ENCODE measurements at regions not wholly inside any gene's neighbourhood (a gene's known extent, or its start where the extent isn't known, plus 50 kb on each side); places are given as distances from the start of the nearest gene placed in this dataset.

- peaks cover 9% of the 10 kb centered on the region for H3K27me3 Mint-ChIP-seq
- intact Hi-C loops (cut with micrococcal nuclease), result no loop called here
- ATAC-seq (no peak), DNase-seq (no peak)
- H3K4me1 Mint-ChIP-seq (ENCODE audit: low read depth), result no peaks in the 10 kb centered on the region
- CTCF ChIA-PET, result no interaction called here
- POLR2A ChIA-PET, result no interaction called here
- H3K27ac Mint-ChIP-seq, result no peak overlapping the region
- H3K36me3 Mint-ChIP-seq (ENCODE audit: low read depth), result no peaks in the 10 kb centered on the region
- no peak overlapping the region for H3K4me3 Mint-ChIP-seq
- H3K9me3 Mint-ChIP-seq, result no peaks in the 10 kb centered on the region
- TF ChIP-seq, protein P1, sequence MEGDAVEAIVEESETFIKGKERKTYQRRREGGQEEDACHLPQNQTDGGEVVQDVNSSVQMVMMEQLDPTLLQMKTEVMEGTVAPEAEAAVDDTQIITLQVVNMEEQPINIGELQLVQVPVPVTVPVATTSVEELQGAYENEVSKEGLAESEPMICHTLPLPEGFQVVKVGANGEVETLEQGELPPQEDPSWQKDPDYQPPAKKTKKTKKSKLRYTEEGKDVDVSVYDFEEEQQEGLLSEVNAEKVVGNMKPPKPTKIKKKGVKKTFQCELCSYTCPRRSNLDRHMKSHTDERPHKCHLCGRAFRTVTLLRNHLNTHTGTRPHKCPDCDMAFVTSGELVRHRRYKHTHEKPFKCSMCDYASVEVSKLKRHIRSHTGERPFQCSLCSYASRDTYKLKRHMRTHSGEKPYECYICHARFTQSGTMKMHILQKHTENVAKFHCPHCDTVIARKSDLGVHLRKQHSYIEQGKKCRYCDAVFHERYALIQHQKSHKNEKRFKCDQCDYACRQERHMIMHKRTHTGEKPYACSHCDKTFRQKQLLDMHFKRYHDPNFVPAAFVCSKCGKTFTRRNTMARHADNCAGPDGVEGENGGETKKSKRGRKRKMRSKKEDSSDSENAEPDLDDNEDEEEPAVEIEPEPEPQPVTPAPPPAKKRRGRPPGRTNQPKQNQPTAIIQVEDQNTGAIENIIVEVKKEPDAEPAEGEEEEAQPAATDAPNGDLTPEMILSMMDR (IDR thresholded peaks at IDR 0.05), result no peak
These were observed 318.6 kb upstream of the POU3F1 start for GRCh38 chr1:38365242-38365641.

DNA sequence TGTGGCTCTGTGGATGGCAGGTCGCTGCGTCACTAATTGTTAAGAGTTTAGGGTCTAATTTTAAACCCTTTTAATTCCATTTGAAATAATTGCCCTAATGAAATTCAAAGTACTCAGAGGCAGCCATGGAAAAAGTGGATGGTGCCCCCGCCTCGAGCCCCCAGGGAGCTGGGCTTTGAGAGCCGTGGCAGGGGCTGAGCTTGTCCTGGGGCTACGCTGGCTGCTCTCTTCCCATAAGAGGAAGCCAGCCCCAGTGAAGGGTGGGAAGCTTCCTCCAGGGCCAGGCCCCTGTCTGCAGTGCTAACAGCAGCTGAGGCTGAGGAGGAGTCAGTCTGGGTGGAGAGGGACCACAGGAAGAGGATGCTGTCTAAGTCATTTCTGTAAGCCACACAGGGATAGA, 315.0 kb upstream of the POU3F1 start:
- CTCF ChIA-PET, result no interaction called here
- no peaks in the 10 kb centered on the region for H3K9me3 Mint-ChIP-seq
- H3K27me3 Mint-ChIP-seq, result peaks cover 6% of the 10 kb centered on the region
- TF ChIP-seq, protein P1 (IDR thresholded peaks at IDR 0.05), result no peak
- intact Hi-C loops (cut with micrococcal nuclease), result no loop called here
- ATAC-seq (no peak), DNase-seq (no peak)
- no peaks in the 10 kb centered on the region for H3K4me1 Mint-ChIP-seq (ENCODE audit: low read depth)
- H3K4me3 Mint-ChIP-seq, result no peak overlapping the region
- no peaks in the 10 kb centered on the region for H3K36me3 Mint-ChIP-seq (ENCODE audit: low read depth)
- POLR2A ChIA-PET, result no interaction called here
- no peak overlapping the region for H3K27ac Mint-ChIP-seq

- DNase-seq, result no peak
- Mint-ChIP-seq H3K4me1 (ENCODE audit: low read depth) (no peaks in the 10 kb centered on the region), H3K36me3 (ENCODE audit: low read depth) (no peaks in the 10 kb centered on the region), H3K27me3 (peaks cover 6% of the 10 kb centered on the region), H3K27ac (no peak overlapping the region), H3K4me3 (no peak overlapping the region), H3K9me3 (no peaks in the 10 kb centered on the region)
- CTCF ChIA-PET, result no interaction called here
- POLR2A ChIA-PET, result no interaction called here
- ATAC-seq, result no peak
- TF ChIP-seq, protein P1 (IDR thresholded peaks at IDR 0.05), result no peak
- intact Hi-C loops (cut with micrococcal nuclease), result no loop called here
These were observed 314.2 kb upstream of the POU3F1 start for GRCh38 chr1:38360807-38361206.

DNA sequence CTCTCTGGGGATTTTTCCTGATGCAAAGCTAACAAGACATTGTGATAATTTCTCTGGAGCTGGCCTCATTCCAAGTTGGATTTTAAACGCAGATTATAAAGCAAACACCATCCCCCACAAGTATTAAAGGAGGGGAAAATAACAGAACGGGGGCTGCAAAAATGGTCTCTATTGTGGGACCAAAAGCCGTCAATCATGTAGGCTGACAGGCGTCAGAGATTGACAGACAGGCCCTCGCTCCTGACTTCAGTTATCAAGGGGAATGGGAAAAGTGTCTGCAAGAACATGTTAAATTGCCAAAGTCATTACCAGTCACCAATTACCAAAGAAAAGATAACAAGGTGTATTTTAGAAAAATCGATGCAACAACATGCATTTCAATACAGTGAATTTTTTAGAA, 307.4 kb upstream of the POU3F1 start:
- TF ChIP-seq, protein P1 (IDR thresholded peaks at IDR 0.05), result no peak
- Mint-ChIP-seq H3K36me3 (ENCODE audit: low read depth) (no peaks in the 10 kb centered on the region), H3K27me3 (peaks cover 17% of the 10 kb centered on the region), H3K4me3 (no peak overlapping the region), H3K9me3 (peaks cover under 1% of the 10 kb centered on the region), H3K27ac (no peak overlapping the region), H3K4me1 (ENCODE audit: low read depth) (no peaks in the 10 kb centered on the region)
- DNase-seq (no peak), ATAC-seq (no peak)
- CTCF ChIA-PET, result interaction anchor here (0.6 kb wide), 1 partner anchor 60 kb away, joined by 3 read pairs; no protein-coding TSS in a partner anchor
- POLR2A ChIA-PET, result no interaction called here
- intact Hi-C loops (cut with micrococcal nuclease), result no loop called here

- TF ChIP-seq, protein P1 (IDR thresholded peaks at IDR 0.05), result no peak
- DNase-seq (no peak), ATAC-seq (no peak)
- H3K36me3 Mint-ChIP-seq (ENCODE audit: low read depth), result no peaks in the 10 kb centered on the region
- H3K4me3 Mint-ChIP-seq, result no peak overlapping the region
- H3K4me1 Mint-ChIP-seq (ENCODE audit: low read depth), result no peaks in the 10 kb centered on the region
- H3K9me3 Mint-ChIP-seq, result peaks cover 10% of the 10 kb centered on the region
- peaks cover 21% of the 10 kb centered on the region for H3K27me3 Mint-ChIP-seq
- no peak overlapping the region for H3K27ac Mint-ChIP-seq
- CTCF ChIA-PET, result no interaction called here
- intact Hi-C loops (cut with micrococcal nuclease), result no loop called here
- POLR2A ChIA-PET, result no interaction called here
These were observed 306.3 kb upstream of the POU3F1 start for GRCh38 chr1:38352869-38353268.

Data from activated CD8-positive, alpha-beta T cell treated with anti-CD3 and anti-CD28 coated beads for 36 hours (primary cell).